NCI-H128 (cell line): ENCODE measurements at regions not wholly inside any gene's neighbourhood (a gene's known extent, or its start where the extent isn't known, plus 50 kb on each side); places are given as distances from the start of the nearest gene placed in this dataset.

ENCODE experiments used
- DNase-seq: peaks from one replicate; lab custom pipeline; 2025; ENCODE audit not compliant: unreplicated experiment; lab: John Stamatoyannopoulos, UW

DNA sequence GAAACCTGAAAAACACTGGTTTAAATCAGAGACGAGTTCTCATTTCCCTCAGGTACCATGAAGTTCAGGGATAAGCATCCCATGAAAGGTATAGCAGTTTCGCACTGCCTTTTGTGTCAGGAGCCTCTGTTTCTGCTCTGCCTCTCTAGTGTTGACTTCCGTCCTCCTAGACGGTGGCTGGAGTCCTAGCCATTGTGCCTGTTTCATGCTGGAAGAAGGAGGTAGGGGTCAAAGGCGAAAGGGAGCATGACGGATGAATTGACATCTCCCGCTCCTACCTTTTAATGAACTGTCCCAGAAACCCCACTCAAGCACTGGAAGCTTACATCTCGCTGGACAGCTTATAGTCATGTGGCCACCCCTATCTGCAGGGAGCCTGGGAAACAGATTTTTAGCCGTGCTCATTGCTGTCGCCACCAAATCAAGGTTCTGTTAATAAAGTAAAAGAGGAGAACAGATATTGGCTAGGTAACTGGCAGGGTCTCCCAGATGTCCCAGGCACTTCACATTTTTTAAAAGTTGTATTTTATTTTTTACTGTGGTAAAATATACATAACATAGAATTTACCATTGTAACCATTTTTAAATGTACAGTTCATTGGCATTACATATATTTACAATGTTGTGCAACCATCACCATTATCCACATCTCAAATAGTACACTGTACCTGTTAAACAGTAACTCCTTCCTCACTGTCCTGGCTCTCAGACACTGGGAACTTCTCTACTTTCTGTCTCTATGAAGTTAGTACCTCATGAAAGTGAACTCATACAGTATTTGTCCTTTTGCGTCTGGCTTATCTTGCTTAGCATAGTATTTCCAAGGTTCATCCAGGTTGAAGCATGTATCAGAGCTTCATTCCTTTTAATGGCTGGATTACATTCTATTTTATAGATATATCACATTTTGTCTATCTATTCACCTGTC, 55.0 kb upstream of the CTLA4 start:
- no peak for DNase-seq

DNA sequence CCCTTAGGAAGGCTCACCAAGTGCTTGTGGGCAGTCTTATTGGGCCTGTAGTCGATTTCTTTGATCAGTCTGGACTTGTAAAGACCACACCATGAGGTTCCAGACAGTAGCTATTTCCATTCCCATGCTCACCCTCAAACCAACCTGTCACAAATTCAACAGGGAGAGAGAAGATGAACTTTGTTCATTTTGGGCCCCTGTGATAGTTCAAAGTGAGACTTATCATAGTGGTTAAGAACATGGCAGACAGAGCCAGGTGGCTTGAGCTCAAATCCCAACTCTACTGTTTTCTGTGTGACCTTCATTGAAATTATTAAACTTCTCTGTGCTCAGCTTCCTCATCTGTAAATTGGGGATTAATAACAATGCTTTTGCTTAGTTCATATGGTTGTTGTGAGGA, 53.9 kb upstream of the CTLA4 start:
- no peak for DNase-seq

DNA sequence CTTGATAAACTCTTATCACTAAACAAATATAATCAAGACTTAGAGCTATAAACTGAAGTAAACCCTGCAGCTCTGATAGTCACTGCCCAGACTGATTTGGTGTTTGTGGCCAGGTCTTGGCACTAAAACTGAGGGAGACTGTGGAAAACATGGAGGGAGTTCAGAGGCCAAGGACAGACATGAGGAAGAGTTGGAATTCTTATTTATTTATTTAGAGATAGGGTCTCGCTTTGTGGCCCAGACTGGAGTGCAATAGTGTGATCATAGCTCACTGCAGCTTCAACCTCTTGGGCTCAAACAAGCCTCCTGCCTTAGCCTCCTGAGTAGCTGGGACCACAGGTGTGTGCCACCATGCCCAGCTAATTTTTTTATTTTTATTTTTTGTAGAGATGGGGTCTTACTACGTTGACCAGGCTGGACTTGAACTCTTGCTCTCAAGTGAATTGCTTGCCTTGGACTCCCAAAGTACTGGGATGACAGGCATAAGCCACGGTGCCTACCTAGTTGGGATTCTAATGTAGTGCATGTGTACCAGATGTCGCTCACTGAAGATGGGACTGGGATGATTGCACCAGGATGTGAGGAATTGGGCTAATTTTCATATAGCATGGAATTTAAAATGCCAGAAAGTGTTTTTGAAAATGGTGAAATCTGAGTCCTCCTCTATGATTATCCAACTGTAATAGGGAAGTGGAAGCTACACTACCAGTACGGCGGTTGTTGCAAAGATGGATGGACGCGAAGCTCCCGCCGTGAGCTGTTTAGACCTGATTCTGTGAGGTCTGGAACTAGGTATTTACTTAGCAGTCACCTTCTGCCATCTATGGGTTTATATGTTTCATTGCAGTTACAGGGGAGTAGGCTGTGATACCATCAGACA, 52.7 kb upstream of the CTLA4 start:
- peak; percentile 44 for DNase-seq

DNA sequence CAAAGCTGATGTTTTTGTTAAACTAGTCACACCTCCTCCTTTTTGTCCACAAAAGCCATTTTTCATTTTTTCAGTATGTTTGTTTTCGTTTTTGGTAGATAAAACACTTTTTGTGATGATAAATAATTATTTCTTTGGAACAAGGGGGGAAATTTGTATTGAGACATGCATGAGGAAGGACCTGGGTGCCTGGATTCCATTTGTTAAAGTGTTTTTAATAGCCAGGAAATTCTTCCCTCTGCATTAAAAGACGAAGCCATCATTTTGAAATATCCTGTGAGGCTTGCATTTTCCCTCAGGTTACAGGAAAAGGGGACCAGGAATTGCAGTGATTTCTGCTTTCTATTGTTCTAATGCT, 52.1 kb upstream of the CTLA4 start:
- no peak for DNase-seq

DNA sequence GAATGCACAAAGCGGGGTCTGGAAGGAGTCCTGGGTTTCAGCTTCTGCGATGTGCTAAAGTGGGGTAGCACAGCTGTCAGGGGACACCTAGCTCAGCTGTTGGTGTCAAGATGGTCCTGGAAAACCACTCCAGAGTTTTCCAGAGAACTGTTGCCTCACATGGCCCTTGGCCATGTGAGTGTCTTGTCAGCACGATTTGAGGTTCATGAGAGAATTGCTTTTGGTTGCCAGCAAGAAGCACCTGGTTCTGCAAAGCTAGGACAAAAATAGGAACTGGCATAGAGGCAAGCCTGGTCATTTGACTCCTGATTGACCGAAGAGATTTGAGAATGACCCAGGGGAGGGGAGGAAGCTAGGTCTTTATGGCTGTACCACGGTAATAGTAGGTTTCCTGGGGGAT, 50.4 kb upstream of the CTLA4 start:
- no peak for DNase-seq
